MM.1S (cell line): ENCODE measurements at regions not wholly inside any gene's neighbourhood (a gene's known extent, or its start where the extent isn't known, plus 50 kb on each side); places are given as distances from the start of the nearest gene placed in this dataset.

Experiments
- DNase-seq: peaks from one replicate; pipeline ENCODE4 v3.0.0-alpha.2; 2015
- H2AFZ ChIP-seq: fragments of 300-600 bp; sonication (generic); 2 replicates; pipeline ENCODE4 v1.6.0; 2016; ENCODE audit warnings: antibody characterized with exemption, low read length
- H3F3A ChIP-seq: fragments of 300-600 bp; sonication (generic); 2 replicates; pipeline ENCODE4 v1.6.1; 2016; ENCODE audit warnings: mild to moderate bottlenecking, antibody characterized with exemption, low read length, moderate library complexity, mixed read lengths; ENCODE audit not compliant: insufficient read depth
- H3K27ac ChIP-seq: fragments of 300-600 bp; sonication (generic); 2 replicates; pipeline ENCODE4 v1.5.1; 2016; ENCODE audit warnings: mild to moderate bottlenecking, low read length
- H3K27me3 ChIP-seq: fragments of 300-600 bp; sonication (generic); replicated peaks from 2 replicates; pipeline ENCODE4 v1.6.0; 2016; ENCODE audit warnings: low read length; ENCODE audit not compliant: insufficient read depth
- H3K36me3 ChIP-seq: fragments of 300-600 bp; sonication (generic); replicated peaks from 2 replicates; pipeline ENCODE4 v1.6.1; 2016; ENCODE audit warnings: mild to moderate bottlenecking, low read length, mixed read lengths; ENCODE audit not compliant: insufficient read depth
- H3K4me1 ChIP-seq: fragments of 300-600 bp; sonication (generic); 2 replicates; pipeline ENCODE4 v1.6.1; 2016; ENCODE audit warnings: low read length, mixed read lengths
- H3K4me2 ChIP-seq: fragments of 300-600 bp; sonication (generic); 2 replicates; pipeline ENCODE4 v1.6.0; 2016; ENCODE audit warnings: low read depth, low read length
- H3K4me3 ChIP-seq: fragments of 300-600 bp; sonication (generic); 2 replicates; pipeline ENCODE4 v1.5.1; 2016; ENCODE audit warnings: low read length, mixed read lengths
- H3K79me2 ChIP-seq: fragments of 300-600 bp; sonication (generic); 2 replicates; pipeline ENCODE4 v1.6.1; 2016; ENCODE audit warnings: mixed run types, low read length, mixed read lengths
- H3K9ac ChIP-seq: fragments of 300-600 bp; sonication (generic); 2 replicates; pipeline ENCODE4 v1.6.1; 2016; ENCODE audit warnings: low read length, mixed read lengths
- H3K9me2 ChIP-seq: fragments of 300-600 bp; sonication (generic); replicated peaks from 2 replicates; pipeline ENCODE4 v1.6.1; 2016; ENCODE audit warnings: mild to moderate bottlenecking, low read length, mixed read lengths; ENCODE audit not compliant: insufficient read depth
- H3K9me3 ChIP-seq: fragments of 300-600 bp; sonication (generic); replicated peaks from 2 replicates; pipeline ENCODE4 v1.6.1; 2016; ENCODE audit warnings: mild to moderate bottlenecking, low read length, mixed read lengths; ENCODE audit not compliant: insufficient read depth
- H4K20me1 ChIP-seq: fragments of 300-600 bp; sonication (generic); 2 replicates; pipeline ENCODE4 v1.6.1; 2016; ENCODE audit warnings: mild to moderate bottlenecking, low read length, moderate library complexity, mixed read lengths; ENCODE audit not compliant: insufficient read depth
- EZH2 ChIP-seq: fragments of 300-600 bp; sonication (generic); optimal IDR thresholded peaks from 2 replicates; pipeline ENCODE3; 2017; ENCODE audit warnings: low read depth, mild to moderate bottlenecking, antibody characterized with exemption, low read length, mixed read lengths
- EZH2phosphoT487 ChIP-seq: fragments of 300-600 bp; sonication (generic); IDR thresholded peaks from 2 replicates; pipeline ENCODE4 v1.6.1; 2018; ENCODE audit warnings: antibody characterized with exemption, low read length
- TF ChIP-seq, protein P1 (sequence below): fragments of 300-600 bp; sonication (generic); IDR thresholded peaks from 2 replicates; pipeline ENCODE4 v1.5.1; 2016; ENCODE audit warnings: antibody characterized with exemption, low read length, mixed read lengths

GRCh38 chr11:79940974-79941735 lies 500.3 kb upstream of the TENM4 start:
- Histone ChIP-seq H3K9ac (no peak overlapping the region), H3K79me2 (no peaks in the 10 kb centered on the region), H3K4me2 (no peak overlapping the region), H2AFZ (no peak overlapping the region), H3K36me3 (no peaks in the 10 kb centered on the region), H3K4me1 (no peaks in the 10 kb centered on the region), H4K20me1 (no peaks in the 10 kb centered on the region), H3K27me3 (no peaks in the 10 kb centered on the region), H3K4me3 (no peak overlapping the region), H3K9me2 (no peaks in the 10 kb centered on the region), H3F3A (no peaks in the 10 kb centered on the region), H3K27ac (no peak overlapping the region), H3K9me3 (no peaks in the 10 kb centered on the region)
- DNase-seq, result no peak
- TF ChIP-seq, protein P1, sequence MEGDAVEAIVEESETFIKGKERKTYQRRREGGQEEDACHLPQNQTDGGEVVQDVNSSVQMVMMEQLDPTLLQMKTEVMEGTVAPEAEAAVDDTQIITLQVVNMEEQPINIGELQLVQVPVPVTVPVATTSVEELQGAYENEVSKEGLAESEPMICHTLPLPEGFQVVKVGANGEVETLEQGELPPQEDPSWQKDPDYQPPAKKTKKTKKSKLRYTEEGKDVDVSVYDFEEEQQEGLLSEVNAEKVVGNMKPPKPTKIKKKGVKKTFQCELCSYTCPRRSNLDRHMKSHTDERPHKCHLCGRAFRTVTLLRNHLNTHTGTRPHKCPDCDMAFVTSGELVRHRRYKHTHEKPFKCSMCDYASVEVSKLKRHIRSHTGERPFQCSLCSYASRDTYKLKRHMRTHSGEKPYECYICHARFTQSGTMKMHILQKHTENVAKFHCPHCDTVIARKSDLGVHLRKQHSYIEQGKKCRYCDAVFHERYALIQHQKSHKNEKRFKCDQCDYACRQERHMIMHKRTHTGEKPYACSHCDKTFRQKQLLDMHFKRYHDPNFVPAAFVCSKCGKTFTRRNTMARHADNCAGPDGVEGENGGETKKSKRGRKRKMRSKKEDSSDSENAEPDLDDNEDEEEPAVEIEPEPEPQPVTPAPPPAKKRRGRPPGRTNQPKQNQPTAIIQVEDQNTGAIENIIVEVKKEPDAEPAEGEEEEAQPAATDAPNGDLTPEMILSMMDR, result no peak
- no peak for TF ChIP-seq EZH2phosphoT487
- no peak for TF ChIP-seq EZH2

GRCh38 chr11:79940165-79940564 lies 499.3 kb upstream of the TENM4 start:
- H3K27ac ChIP-seq, result no peak overlapping the region
- H3K27me3 ChIP-seq, result no peaks in the 10 kb centered on the region
- no peaks in the 10 kb centered on the region for H3K9me2 ChIP-seq
- H3F3A ChIP-seq, result no peaks in the 10 kb centered on the region
- H3K4me1 ChIP-seq, result no peaks in the 10 kb centered on the region
- no peak overlapping the region for H3K4me2 ChIP-seq
- DNase-seq, result no peak
- no peak overlapping the region for H2AFZ ChIP-seq
- H3K4me3 ChIP-seq, result no peak overlapping the region
- no peaks in the 10 kb centered on the region for H4K20me1 ChIP-seq
- H3K36me3 ChIP-seq, result no peaks in the 10 kb centered on the region
- TF ChIP-seq, protein P1, result no peak
- TF ChIP-seq EZH2, result no peak
- no peak for TF ChIP-seq EZH2phosphoT487
- H3K79me2 ChIP-seq, result no peaks in the 10 kb centered on the region
- H3K9me3 ChIP-seq, result no peaks in the 10 kb centered on the region
- no peak overlapping the region for H3K9ac ChIP-seq

GRCh38 chr11:79939111-79939510 lies 498.3 kb upstream of the TENM4 start:
- Histone ChIP-seq H3K27me3 (no peaks in the 10 kb centered on the region), H3K9me2 (no peaks in the 10 kb centered on the region), H3K4me3 (no peak overlapping the region), H3K79me2 (no peaks in the 10 kb centered on the region), H4K20me1 (no peaks in the 10 kb centered on the region), H3K36me3 (no peaks in the 10 kb centered on the region), H2AFZ (no peak overlapping the region), H3K9ac (no peak overlapping the region), H3K27ac (no peak overlapping the region), H3K4me2 (no peak overlapping the region), H3K9me3 (no peaks in the 10 kb centered on the region), H3F3A (no peaks in the 10 kb centered on the region), H3K4me1 (no peaks in the 10 kb centered on the region)
- TF ChIP-seq EZH2, result no peak
- TF ChIP-seq, protein P1, result no peak
- TF ChIP-seq EZH2phosphoT487, result no peak
- DNase-seq, result no peak
